Vagina (tissue), 2 donors: ENCODE measurements at regions not wholly inside any gene's neighbourhood (a gene's known extent, or its start where the extent isn't known, plus 50 kb on each side); places are given as distances from the start of the nearest gene placed in this dataset.

Experiments used
- DNase-seq, 2 donors: peaks; one replicate each; pipeline ENCODE4 v3.0.0-alpha.2; 2017; ENCODE audit errors: extremely low spot score in 2 of 2
- H3K27ac ChIP-seq: fragments of 200-600 bp; sonication (generic); one replicate; pipeline ENCODE4 v1.5.1; 2019
- H3K27me3 ChIP-seq: fragments of 200-600 bp; sonication (generic); one replicate; pipeline ENCODE4 v1.5.1; 2019
- H3K36me3 ChIP-seq, 2 donors: fragments of 200-600 bp; sonication (generic); one replicate each; pipeline ENCODE4 v1.5.1; 2017 to 2019
- H3K4me1 ChIP-seq: fragments of 200-600 bp; sonication (generic); one replicate; pipeline ENCODE4 v1.5.1; 2019
- H3K4me3 ChIP-seq, 2 donors: fragments of 200-600 bp; sonication (generic); 1 replicate in 1 of 2; 2 replicates in 1 of 2; pipeline ENCODE4 v1.5.1; 2016 to 2019
- H3K9me3 ChIP-seq: fragments of 200-600 bp; sonication (generic); one replicate; pipeline ENCODE4 v1.5.1; 2019
- CTCF ChIP-seq, 3 experiments: fragments of 450-650 bp in 2 of 3; fragments of 200-600 bp in 1 of 3; sonication (generic) in 1 of 3; IDR thresholded peaks; one replicate each; pipeline ENCODE4 v1.5.1; 2017 to 2019; ENCODE audit warnings: antibody characterized with exemption in 3 of 3, mild to moderate bottlenecking in 2 of 3, moderate library complexity in 2 of 3
- POLR2A ChIP-seq, 2 donors: fragments of 450-650 bp; IDR thresholded peaks; one replicate each; pipeline ENCODE4 v1.6.1; 2017; ENCODE audit warnings: antibody characterized with exemption in 2 of 2, mild to moderate bottlenecking in 2 of 2, moderate library complexity in 2 of 2
- POLR2AphosphoS5 ChIP-seq, 2 donors: sonication (generic); formaldehyde crosslinking; IDR thresholded peaks; one replicate each; pipeline ENCODE4 v1.9.0; 2017; ENCODE audit warnings: antibody characterized with exemption in 2 of 2, mild to moderate bottlenecking in 2 of 2, low read depth in 1 of 2; ENCODE audit not compliant: insufficient read depth in 1 of 2
- intact Hi-C: fragments of 100-400 bp; cut with DNase I; formaldehyde crosslinking; loops from one replicate; pipeline ENCODE4 v1.15.1; 2023

DNA sequence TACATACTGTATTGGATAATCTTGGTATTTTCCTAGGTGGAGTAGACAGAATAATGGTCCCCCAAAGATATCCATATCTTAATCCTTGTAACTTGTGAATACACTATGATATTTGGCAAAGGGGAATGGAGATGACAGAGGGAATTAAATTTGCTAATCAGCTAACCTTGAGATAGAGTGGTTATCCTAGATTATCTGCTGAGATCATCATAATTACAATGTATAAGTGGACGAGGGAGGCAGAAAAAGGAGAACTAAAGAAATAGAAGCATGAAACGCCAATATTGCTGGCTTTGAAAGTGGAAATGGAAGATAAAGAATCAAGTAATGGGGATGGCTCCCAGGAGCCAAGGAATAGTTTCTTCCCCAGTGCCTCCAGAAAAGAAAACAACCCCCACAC is 398.7 kb downstream of the NOVA1 start:
- TF ChIP-seq POLR2AphosphoS5 (IDR thresholded peaks at IDR 0.05; ENCODE audit: insufficient read depth in 1 of 2, low read depth in 1 of 2) (no peak), CTCF (IDR thresholded peaks at IDR 0.05) (no peak), POLR2A (IDR thresholded peaks at IDR 0.05) (no peak)
- intact Hi-C loops = no loop called here
- no peak for DNase-seq
- no peaks in the 10 kb centered on the region for H3K4me1 ChIP-seq
- H3K4me3 ChIP-seq = no peak overlapping the region
- H3K9me3 ChIP-seq = no peaks in the 10 kb centered on the region
- H3K27me3 ChIP-seq = no peaks in the 10 kb centered on the region
- H3K36me3 ChIP-seq = no peaks in the 10 kb centered on the region
- H3K27ac ChIP-seq = no peak overlapping the region

DNA sequence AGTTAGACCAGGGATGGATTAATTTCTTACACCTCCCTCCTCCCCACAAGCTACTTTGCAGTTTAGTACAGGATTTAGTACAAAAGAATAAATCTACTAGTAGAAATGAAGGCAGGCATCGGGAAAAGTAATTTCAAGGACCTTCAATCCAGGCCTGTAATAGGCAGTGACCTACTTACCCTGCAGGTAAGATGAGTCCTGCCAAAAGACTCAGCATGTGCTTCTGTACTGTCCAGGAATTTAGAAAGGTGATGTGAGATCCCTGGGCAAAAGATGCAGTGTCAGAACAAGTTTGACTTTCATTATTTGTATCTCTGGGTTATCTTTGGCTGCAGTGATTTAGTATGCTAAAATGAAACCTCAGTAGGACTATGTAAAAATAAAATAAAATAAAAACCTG is 403.0 kb downstream of the NOVA1 start:
- no peak overlapping the region for H3K27ac ChIP-seq
- no peaks in the 10 kb centered on the region for H3K4me1 ChIP-seq
- H3K36me3 ChIP-seq = no peaks in the 10 kb centered on the region
- no peak for TF ChIP-seq POLR2AphosphoS5 (IDR thresholded peaks at IDR 0.05; ENCODE audit: insufficient read depth in 1 of 2, low read depth in 1 of 2)
- TF ChIP-seq POLR2A (IDR thresholded peaks at IDR 0.05) = no peak
- TF ChIP-seq CTCF (IDR thresholded peaks at IDR 0.05) = no peak
- no peaks in the 10 kb centered on the region for H3K27me3 ChIP-seq
- no peak for DNase-seq
- H3K9me3 ChIP-seq = no peaks in the 10 kb centered on the region
- intact Hi-C loops = no loop called here
- H3K4me3 ChIP-seq = no peak overlapping the region

- Histone ChIP-seq H3K27me3 (no peaks in the 10 kb centered on the region), H3K4me3 (no peak overlapping the region), H3K9me3 (no peaks in the 10 kb centered on the region), H3K4me1 (peaks cover 6% of the 10 kb centered on the region), H3K36me3 (no peaks in the 10 kb centered on the region), H3K27ac (no peak overlapping the region)
- TF ChIP-seq POLR2AphosphoS5 (IDR thresholded peaks at IDR 0.05; ENCODE audit: insufficient read depth in 1 of 2, low read depth in 1 of 2) = no peak
- TF ChIP-seq POLR2A (IDR thresholded peaks at IDR 0.05) = no peak
- TF ChIP-seq CTCF (IDR thresholded peaks at IDR 0.05) = no peak
- intact Hi-C loops = no loop called here
- no peak for DNase-seq
Observed at GRCh38 chr14:26191671-26192070, 406.2 kb downstream of the NOVA1 start.

- no peak for TF ChIP-seq POLR2AphosphoS5 (IDR thresholded peaks at IDR 0.05; ENCODE audit: insufficient read depth in 1 of 2, low read depth in 1 of 2)
- TF ChIP-seq CTCF (IDR thresholded peaks at IDR 0.05) = no peak
- TF ChIP-seq POLR2A (IDR thresholded peaks at IDR 0.05) = no peak
- H3K27ac ChIP-seq = no peak overlapping the region
- H3K4me1 ChIP-seq = peaks cover 6% of the 10 kb centered on the region
- H3K4me3 ChIP-seq = no peak overlapping the region
- no peak for DNase-seq
- intact Hi-C loops = no loop called here
- H3K27me3 ChIP-seq = no peaks in the 10 kb centered on the region
- H3K36me3 ChIP-seq = no peaks in the 10 kb centered on the region
- H3K9me3 ChIP-seq = no peaks in the 10 kb centered on the region
Observed at GRCh38 chr14:26191123-26191522, 406.7 kb downstream of the NOVA1 start.

DNA sequence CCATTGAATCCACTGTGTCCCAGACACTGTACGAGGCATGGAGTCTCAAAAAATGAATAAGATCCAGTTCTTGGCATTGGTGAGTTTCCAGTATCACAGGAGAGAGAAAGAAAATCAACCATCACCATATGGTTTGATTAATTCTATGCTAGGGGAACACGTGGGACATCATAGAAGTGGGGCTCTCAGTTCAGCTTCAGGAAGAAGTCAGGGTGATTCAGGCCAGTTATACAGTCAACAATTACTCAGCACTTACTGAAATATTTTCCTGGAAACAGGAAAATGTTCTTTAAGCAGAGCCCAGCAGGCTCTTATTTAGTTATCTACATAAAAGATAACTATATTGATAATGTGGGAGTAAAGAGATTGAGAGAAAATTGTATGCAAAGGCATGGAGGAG is 407.2 kb downstream of the NOVA1 start:
- Histone ChIP-seq H3K27me3 (no peaks in the 10 kb centered on the region), H3K9me3 (no peaks in the 10 kb centered on the region), H3K4me1 (peaks cover 6% of the 10 kb centered on the region), H3K4me3 (no peak overlapping the region), H3K27ac (no peak overlapping the region), H3K36me3 (no peaks in the 10 kb centered on the region)
- DNase-seq = no peak
- intact Hi-C loops = no loop called here
- TF ChIP-seq POLR2A (IDR thresholded peaks at IDR 0.05) (no peak), POLR2AphosphoS5 (IDR thresholded peaks at IDR 0.05; ENCODE audit: insufficient read depth in 1 of 2, low read depth in 1 of 2) (no peak), CTCF (IDR thresholded peaks at IDR 0.05) (no peak)
